K562 (cell line): ENCODE measurements at regions not wholly inside any gene's neighbourhood (a gene's known extent, or its start where the extent isn't known, plus 50 kb on each side); places are given as distances from the start of the nearest gene placed in this dataset.

Source experiments
- ATAC-seq: fragments of 200-7000 bp; cut with Tn5 transposase; 3 replicates; pipeline ENCODE4 v1.9.1; 2020; ENCODE audit warnings: moderate library complexity
- BruUV-seq: library from RNA; stranded (reverse); fragments of 400-500 nt; replicated peaks from 2 replicates; lab custom pipeline; 2021; lab: Mats Ljungman, UMichigan
- CTCF ChIA-PET: fragments of 300-600 bp; formaldehyde crosslinking; extraction: SDS; loops from one replicate; lab custom pipeline; 2021; ENCODE audit warnings: low intra/inter-chr PET ratio; lab: Yijun Ruan, JAX
- POLR2A ChIA-PET: fragments of 300-600, 350-650 bp; sonication (Branson Sonifier 250); formaldehyde crosslinking; extraction: SDS; loops from one replicate; lab custom pipeline; 2021; ENCODE audit warnings: antibody characterized with exemption, inconsistent platforms; lab: Yijun Ruan, JAX
- DNase-seq, 4 experiments: peaks; one replicate each; pipeline versions ENCODE4 v3.0.0 to v3.0.0-alpha.2; 2011 to 2018; ENCODE audit warnings: low spot score in 3 of 4, mixed read lengths in 3 of 4; ENCODE audit errors: extremely low read depth in 1 of 4
- FAIRE-seq: peaks from 2 replicates; lab custom pipeline; 2011; peaks lifted over from hg19 to GRCh38; lab: Jason Lieb, UNC
- H2AFZ ChIP-seq: 2 replicates; pipeline ENCODE4 v1.6.0; 2011; ENCODE audit warnings: low read depth, low read length, control low read depth, inconsistent platforms
- H3K27ac ChIP-seq: fragments of 200-600 bp; 3 replicates; pipeline ENCODE4 v1.8.0; 2011; ENCODE audit warnings: low read depth, mild to moderate bottlenecking, control low read depth, inconsistent platforms, low read length, moderate library complexity, mixed read lengths; ENCODE audit errors: extremely low read depth
- H3K27me3 ChIP-seq, 2 experiments: fragments of 300-600 bp in 1 of 2; 2 replicates in 1 of 2; 3 replicates in 1 of 2; pipeline versions ENCODE4 v1.6.0 to v1.8.0; 2011; ENCODE audit warnings: inconsistent platforms in 2 of 2, low read length in 2 of 2, mild to moderate bottlenecking in 1 of 2, mixed read lengths in 1 of 2, moderate library complexity in 1 of 2; ENCODE audit not compliant: control insufficient read depth in 2 of 2, insufficient read depth in 2 of 2
- H3K36me3 ChIP-seq: fragments of 300-600 bp; 3 replicates; pipeline ENCODE4 v1.8.0; 2011; ENCODE audit warnings: mild to moderate bottlenecking, low read length, inconsistent platforms; ENCODE audit not compliant: control insufficient read depth, insufficient read depth
- H3K4me1 ChIP-seq, 2 experiments: fragments of 200-600 bp in 1 of 2; replicated peaks in 1 of 2; 2 replicates in 1 of 2; 3 replicates in 1 of 2; pipeline versions ENCODE4 v1.5.1 to v1.8.0; 2011; ENCODE audit warnings: inconsistent platforms in 2 of 2, low read length in 2 of 2, mild to moderate bottlenecking in 1 of 2, mixed read lengths in 1 of 2, moderate library complexity in 1 of 2; ENCODE audit not compliant: control insufficient read depth in 2 of 2, insufficient read depth in 2 of 2
- H3K4me2 ChIP-seq: 2 replicates; pipeline ENCODE4 v1.6.1; 2011; ENCODE audit warnings: low read length, control low read depth, inconsistent platforms, mixed read lengths; ENCODE audit not compliant: insufficient read depth
- H3K4me3 ChIP-seq: fragments of 200-600 bp; sonication (generic), shearing (Covaris generic); 2 replicates; pipeline ENCODE4 v1.5.1; 2016; ENCODE audit warnings: control low read depth, inconsistent platforms
- H3K79me2 ChIP-seq: fragments of 200-600 bp; 3 replicates; pipeline ENCODE4 v1.8.0; 2011; ENCODE audit warnings: low read length, inconsistent platforms; ENCODE audit not compliant: control insufficient read depth, insufficient read depth
- H3K9ac ChIP-seq, 2 experiments: 2 replicates each; pipeline versions ENCODE4 v1.6.0 to v1.6.1; 2011; ENCODE audit warnings: low read depth in 2 of 2, low read length in 2 of 2, control low read depth in 1 of 2, inconsistent platforms in 1 of 2, mild to moderate bottlenecking in 1 of 2, mixed read lengths in 1 of 2; ENCODE audit not compliant: insufficient read depth in 1 of 2
- H3K9me1 ChIP-seq: one replicate; pipeline ENCODE4 v1.6.0; 2011; ENCODE audit warnings: inconsistent platforms, mild to moderate bottlenecking, low read length, moderate library complexity; ENCODE audit not compliant: control insufficient read depth, insufficient read depth
- H3K9me3 ChIP-seq: replicated peaks from 2 replicates; pipeline ENCODE4 v1.5.1; 2011; ENCODE audit warnings: low read depth, low read length, inconsistent platforms; ENCODE audit not compliant: control insufficient read depth, insufficient read depth
- H4K20me1 ChIP-seq: replicated peaks from 2 replicates; pipeline ENCODE4 v1.6.1; 2011; ENCODE audit warnings: low read length, inconsistent platforms, mixed read lengths; ENCODE audit not compliant: control insufficient read depth, insufficient read depth
- WGBS: fragments of 100-300 bp; shearing (Covaris generic); methylation state at CpG from one replicate; pipeline ENCODE4 v1.1.6; 2016; ENCODE audit warnings: low coverage, mixed read lengths; ENCODE audit not compliant: insufficient coverage; ENCODE audit errors: missing lambda C conversion rate; 5-methylcytosine and 5-hydroxymethylcytosine counted together
- in situ Hi-C: fragments of 300-500 bp; cut with MboI; formaldehyde crosslinking; loops from 4 replicates; pipeline ENCODE4 v1.15.0; 2018; ENCODE audit warnings: inconsistent platforms, mixed read lengths
- intact Hi-C: fragments of 100-400 bp; cut with micrococcal nuclease; formaldehyde crosslinking; loops from 2 replicates; pipeline ENCODE4 v1.14.2; 2022
- TF ChIP-seq, protein P1 (sequence below): fragments of 450-650 bp; formaldehyde crosslinking; IDR thresholded peaks from 2 replicates; pipeline ENCODE4 v1.4.0; 2020; ENCODE audit warnings: mild to moderate bottlenecking, mixed read lengths

- 0% methylated on average over 11 of the region's 20 CpGs for WGBS
- CTCF ChIA-PET: no interaction called here
These were observed 1488.6 kb downstream of the BRD1 start for GRCh38 chr22:48338793-48339705.

More at GRCh38 chr22:48338793-48339705, 1488.6 kb downstream of the BRD1 start:
- Histone ChIP-seq H3K9me1 (no peaks in the 10 kb centered on the region), H3K79me2 (no peaks in the 10 kb centered on the region), H3K27ac (no peak overlapping the region), H3K9me3 (no peaks in the 10 kb centered on the region), H4K20me1 (peaks cover 3% of the 10 kb centered on the region; the same call in 1 of the 2 replicates), H3K9ac (no peak overlapping the region), H2AFZ (no peak overlapping the region), H3K27me3 (peaks cover 0 to 18% of the 10 kb centered on the region in 2 experiments; a peak in 1 of 5 replicates), H3K36me3 (no peaks in the 10 kb centered on the region), H3K4me1 (no peaks in the 10 kb centered on the region), H3K4me2 (no peak overlapping the region), H3K4me3 (no peak overlapping the region)
- DNase-seq (no peak), FAIRE-seq (no peak), ATAC-seq (no peak)
- in situ Hi-C loops (no loop called here), intact Hi-C loops (no loop called here)
- POLR2A ChIA-PET: interaction anchor here (0.5 kb wide), 1 partner anchor 97 kb away, joined by 3 read pairs; no protein-coding TSS in a partner anchor
- BruUV-seq: no TSS peak
- TF ChIP-seq, protein P1, sequence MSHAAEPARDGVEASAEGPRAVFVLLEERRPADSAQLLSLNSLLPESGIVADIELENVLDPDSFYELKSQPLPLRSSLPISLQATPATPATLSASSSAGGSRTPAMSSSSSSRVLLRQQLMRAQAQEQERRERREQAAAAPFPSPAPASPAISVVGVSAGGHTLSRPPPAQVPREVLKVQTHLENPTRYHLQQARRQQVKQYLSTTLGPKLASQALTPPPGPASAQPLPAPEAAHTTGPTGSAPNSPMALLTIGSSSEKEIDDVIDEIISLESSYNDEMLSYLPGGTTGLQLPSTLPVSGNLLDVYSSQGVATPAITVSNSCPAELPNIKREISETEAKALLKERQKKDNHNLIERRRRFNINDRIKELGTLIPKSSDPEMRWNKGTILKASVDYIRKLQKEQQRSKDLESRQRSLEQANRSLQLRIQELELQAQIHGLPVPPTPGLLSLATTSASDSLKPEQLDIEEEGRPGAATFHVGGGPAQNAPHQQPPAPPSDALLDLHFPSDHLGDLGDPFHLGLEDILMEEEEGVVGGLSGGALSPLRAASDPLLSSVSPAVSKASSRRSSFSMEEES (CRISPR knock-in tag): no peak
